Ascending aorta (tissue), 2 donors: ENCODE measurements at regions not wholly inside any gene's neighbourhood (a gene's known extent, or its start where the extent isn't known, plus 50 kb on each side); places are given as distances from the start of the nearest gene placed in this dataset.

Source experiments
- DNase-seq, 2 donors: peaks; one replicate each; pipeline ENCODE4 v3.0.0-alpha.2; 2019; ENCODE audit warnings: low spot score in 2 of 2
- H3K27ac ChIP-seq, 2 donors: fragments of 200-600 bp; sonication (generic); one replicate each; pipeline ENCODE4 v1.5.1; 2016 to 2017; ENCODE audit warnings: mild to moderate bottlenecking in 1 of 2
- H3K27me3 ChIP-seq: fragments of 200-600 bp; sonication (generic); one replicate; pipeline ENCODE4 v1.5.1; 2017
- H3K36me3 ChIP-seq, 2 donors: fragments of 200-600 bp; sonication (generic); one replicate each; pipeline ENCODE4 v1.5.1; 2016
- H3K4me1 ChIP-seq, 2 donors: fragments of 200-600 bp; sonication (generic); one replicate each; pipeline ENCODE4 v1.5.1; 2016 to 2017; ENCODE audit warnings: mild to moderate bottlenecking in 1 of 2
- H3K4me3 ChIP-seq, 2 donors: fragments of 200-600 bp; sonication (generic); one replicate each; pipeline ENCODE4 v1.5.1; 2016 to 2017; ENCODE audit warnings: mild to moderate bottlenecking in 1 of 2
- H3K9me3 ChIP-seq, 2 donors: fragments of 200-600 bp; sonication (generic); one replicate each; pipeline ENCODE4 v1.5.1; 2016
- intact Hi-C: fragments of 100-400 bp; cut with DNase I; formaldehyde crosslinking; loops from one replicate; pipeline ENCODE4 v1.15.1; 2023
- TF ChIP-seq, protein P1 (sequence below), 3 experiments: fragments of 200-600 bp in 2 of 3; fragments of 450-650 bp in 1 of 3; sonication (generic) in 2 of 3; IDR thresholded peaks; one replicate each; pipeline ENCODE4 v1.5.1; 2016 to 2019; ENCODE audit warnings: antibody characterized with exemption in 3 of 3, mild to moderate bottlenecking in 1 of 3, moderate library complexity in 1 of 3

DNA sequence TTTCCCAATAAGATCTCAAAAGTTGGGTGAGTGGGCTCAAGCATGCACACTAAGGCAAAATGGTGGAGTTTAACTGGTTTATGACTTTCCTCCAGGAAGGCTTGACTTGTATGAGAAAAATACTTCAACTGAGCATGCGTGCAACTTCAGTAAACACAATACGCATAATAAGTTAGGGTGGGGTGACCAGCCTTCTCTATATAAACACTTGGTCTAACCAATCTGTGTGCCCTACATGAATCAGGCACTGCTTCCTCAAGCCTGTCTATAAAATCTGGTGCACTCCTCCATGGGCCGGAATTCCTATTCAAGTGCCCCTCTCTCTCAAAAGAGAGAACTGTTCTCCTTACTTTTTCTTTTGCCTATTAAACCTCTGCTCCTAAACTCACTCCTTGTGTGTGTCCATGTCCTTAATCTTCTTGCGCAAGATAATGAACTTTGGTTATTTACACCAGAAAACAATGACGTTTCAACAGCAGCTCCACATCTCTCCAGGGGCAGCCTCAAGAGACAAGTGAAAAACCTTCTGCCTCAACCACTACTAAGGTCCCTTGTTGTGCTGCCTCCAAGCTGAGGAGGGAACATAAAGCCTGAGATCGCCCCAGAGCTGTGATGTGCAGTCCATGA, 352.6 kb downstream of the CAAP1 start:
- Histone ChIP-seq H3K27me3 (no peaks in the 10 kb centered on the region), H3K9me3 (no peaks in the 10 kb centered on the region), H3K27ac (no peak overlapping the region), H3K4me3 (no peak overlapping the region), H3K36me3 (no peaks in the 10 kb centered on the region), H3K4me1 (no peaks in the 10 kb centered on the region)
- no peak for DNase-seq
- TF ChIP-seq, protein P1, sequence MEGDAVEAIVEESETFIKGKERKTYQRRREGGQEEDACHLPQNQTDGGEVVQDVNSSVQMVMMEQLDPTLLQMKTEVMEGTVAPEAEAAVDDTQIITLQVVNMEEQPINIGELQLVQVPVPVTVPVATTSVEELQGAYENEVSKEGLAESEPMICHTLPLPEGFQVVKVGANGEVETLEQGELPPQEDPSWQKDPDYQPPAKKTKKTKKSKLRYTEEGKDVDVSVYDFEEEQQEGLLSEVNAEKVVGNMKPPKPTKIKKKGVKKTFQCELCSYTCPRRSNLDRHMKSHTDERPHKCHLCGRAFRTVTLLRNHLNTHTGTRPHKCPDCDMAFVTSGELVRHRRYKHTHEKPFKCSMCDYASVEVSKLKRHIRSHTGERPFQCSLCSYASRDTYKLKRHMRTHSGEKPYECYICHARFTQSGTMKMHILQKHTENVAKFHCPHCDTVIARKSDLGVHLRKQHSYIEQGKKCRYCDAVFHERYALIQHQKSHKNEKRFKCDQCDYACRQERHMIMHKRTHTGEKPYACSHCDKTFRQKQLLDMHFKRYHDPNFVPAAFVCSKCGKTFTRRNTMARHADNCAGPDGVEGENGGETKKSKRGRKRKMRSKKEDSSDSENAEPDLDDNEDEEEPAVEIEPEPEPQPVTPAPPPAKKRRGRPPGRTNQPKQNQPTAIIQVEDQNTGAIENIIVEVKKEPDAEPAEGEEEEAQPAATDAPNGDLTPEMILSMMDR (IDR thresholded peaks at IDR 0.05), result no peak
- intact Hi-C loops, result no loop called here

DNA sequence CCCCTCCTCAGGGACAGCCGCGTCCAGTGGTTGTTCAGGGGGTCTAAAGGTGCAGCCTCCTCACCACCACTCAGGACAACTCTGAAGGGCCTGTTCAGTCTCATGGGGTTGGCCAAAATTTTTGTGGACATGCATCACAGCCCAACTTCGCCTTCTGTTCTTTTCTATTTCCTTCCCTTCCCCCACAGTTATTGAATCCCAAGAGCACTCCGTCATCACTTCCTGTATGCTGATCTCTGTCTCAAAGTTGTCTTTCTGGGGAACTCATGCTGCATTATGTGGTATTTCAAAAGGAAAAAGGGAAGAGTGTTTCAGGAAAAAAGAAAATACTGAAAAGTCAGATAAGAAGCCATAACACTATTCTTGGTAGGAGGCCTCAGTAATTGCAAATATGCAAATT, 355.4 kb downstream of the CAAP1 start:
- Histone ChIP-seq H3K27ac (no peak overlapping the region), H3K9me3 (no peaks in the 10 kb centered on the region), H3K4me1 (no peaks in the 10 kb centered on the region), H3K4me3 (no peak overlapping the region), H3K36me3 (no peaks in the 10 kb centered on the region), H3K27me3 (no peaks in the 10 kb centered on the region)
- intact Hi-C loops, result no loop called here
- no peak for DNase-seq
- TF ChIP-seq, protein P1 (IDR thresholded peaks at IDR 0.05), result no peak

DNA sequence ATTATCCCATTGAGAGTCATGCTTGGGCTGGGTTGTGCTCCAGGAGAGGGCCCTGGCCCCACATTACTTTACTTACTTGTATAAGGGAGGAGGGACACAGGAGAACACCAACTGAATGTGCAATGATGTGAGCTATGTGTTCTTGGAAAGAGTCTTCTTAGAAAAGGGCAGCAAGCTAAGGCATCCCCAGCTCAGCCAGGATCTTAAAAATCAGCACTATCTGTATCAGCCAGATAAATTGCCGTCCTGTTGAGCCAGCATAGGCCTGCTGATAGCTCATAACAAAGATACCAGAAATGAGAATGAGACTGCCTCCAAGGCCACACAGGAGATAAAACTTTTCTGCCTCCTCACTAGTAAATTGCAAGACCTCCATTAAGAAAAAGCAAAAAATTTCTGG, 357.5 kb downstream of the CAAP1 start:
- Histone ChIP-seq H3K27ac (no peak overlapping the region), H3K4me1 (no peaks in the 10 kb centered on the region), H3K27me3 (no peaks in the 10 kb centered on the region), H3K36me3 (no peaks in the 10 kb centered on the region), H3K4me3 (no peak overlapping the region), H3K9me3 (no peaks in the 10 kb centered on the region)
- TF ChIP-seq, protein P1 (IDR thresholded peaks at IDR 0.05), result no peak
- intact Hi-C loops, result no loop called here
- DNase-seq, result no peak

DNA sequence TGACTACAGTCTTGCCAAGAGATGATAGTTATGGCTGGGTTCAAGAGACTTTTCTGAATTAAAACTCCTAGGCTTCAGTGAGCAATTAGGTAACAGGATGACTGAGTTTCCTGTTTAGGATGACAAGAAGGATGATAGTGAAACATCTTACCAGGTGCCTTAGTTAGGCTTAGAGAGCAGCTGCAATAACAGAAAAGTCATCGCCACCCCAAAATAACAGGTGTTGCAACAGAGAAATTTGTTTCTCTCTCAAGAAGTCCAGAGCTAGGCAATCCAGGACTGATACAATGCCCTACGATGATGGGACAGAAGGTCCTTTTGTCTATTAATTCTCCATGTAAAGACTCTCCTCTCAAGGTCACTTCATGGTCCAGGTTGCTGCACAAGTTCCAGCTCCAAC, 361.8 kb downstream of the CAAP1 start:
- TF ChIP-seq, protein P1 (IDR thresholded peaks at IDR 0.05), result no peak
- Histone ChIP-seq H3K9me3 (no peaks in the 10 kb centered on the region), H3K27me3 (no peaks in the 10 kb centered on the region), H3K4me3 (no peak overlapping the region), H3K4me1 (no peaks in the 10 kb centered on the region), H3K27ac (no peak overlapping the region), H3K36me3 (no peaks in the 10 kb centered on the region)
- DNase-seq, result no peak
- intact Hi-C loops, result no loop called here

DNA sequence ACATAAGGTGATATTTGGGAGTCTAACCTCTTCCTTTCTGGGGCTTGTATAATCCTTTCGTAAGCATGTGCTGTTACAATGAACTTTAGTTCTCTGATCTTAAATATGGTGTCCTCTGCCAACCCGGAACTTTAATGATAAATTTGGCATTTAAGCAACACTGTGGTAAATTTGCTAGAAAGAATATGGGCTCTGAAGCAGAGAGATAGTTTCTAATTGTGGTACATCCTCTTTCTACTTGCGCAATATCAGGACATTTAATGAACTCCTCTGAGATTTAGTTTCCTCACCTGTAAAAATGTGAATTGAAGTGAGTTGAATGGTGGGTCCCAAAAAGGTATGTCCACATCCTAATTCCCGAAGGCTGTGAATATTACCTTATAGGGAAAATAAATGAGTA, 364.7 kb downstream of the CAAP1 start:
- Histone ChIP-seq H3K27ac (no peak overlapping the region), H3K36me3 (no peaks in the 10 kb centered on the region), H3K4me1 (peaks cover 0 to 11% of the 10 kb centered on the region in 2 donors), H3K9me3 (no peaks in the 10 kb centered on the region), H3K27me3 (no peaks in the 10 kb centered on the region), H3K4me3 (no peak overlapping the region)
- TF ChIP-seq, protein P1 (IDR thresholded peaks at IDR 0.05), result no peak
- intact Hi-C loops, result loop anchor here (10.0 kb wide), 1 partner anchor 47 kb away; no protein-coding TSS in a partner anchor
- no peak for DNase-seq

DNA sequence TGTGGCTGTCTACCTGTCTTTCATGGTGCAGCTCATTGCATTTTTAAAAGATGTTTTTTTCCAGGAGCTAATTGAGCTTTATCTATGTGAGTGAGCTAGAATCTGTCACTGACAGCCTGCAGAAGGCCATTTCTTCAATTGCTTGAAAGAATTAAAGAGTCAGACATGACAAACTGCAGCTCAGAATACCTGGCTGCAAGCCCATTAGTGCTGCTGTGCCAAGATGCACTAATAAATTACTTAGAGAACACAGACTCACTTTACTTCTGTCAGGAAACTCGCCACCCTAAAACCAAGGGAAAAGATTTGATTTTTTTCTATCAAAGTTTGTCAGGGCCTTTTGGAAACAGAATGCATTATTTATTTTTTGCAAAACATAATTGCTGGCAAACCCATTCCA, 368.3 kb downstream of the CAAP1 start:
- TF ChIP-seq, protein P1 (IDR thresholded peaks at IDR 0.05), result no peak
- no peak overlapping the region for H3K4me3 ChIP-seq
- peak in 1 of 2 donors; percentile 63 for DNase-seq
- no peaks in the 10 kb centered on the region for H3K9me3 ChIP-seq
- H3K27me3 ChIP-seq, result no peaks in the 10 kb centered on the region
- H3K27ac ChIP-seq, result no peak overlapping the region
- no peaks in the 10 kb centered on the region for H3K36me3 ChIP-seq
- intact Hi-C loops, result loop anchor here (10.0 kb wide), 1 partner anchor 51 kb away; no protein-coding TSS in a partner anchor
- peaks cover 0 to 11% of the 10 kb centered on the region in 2 donors for H3K4me1 ChIP-seq
